ENCODE measurements at regions not wholly inside any gene's neighbourhood (a gene's known extent, or its start where the extent isn't known, plus 50 kb on each side); places are given as distances from the start of the nearest gene placed in this dataset.

- Mint-ChIP-seq H3K36me3 (peaks cover 3% of the 10 kb centered on the region), H3K27me3 (no peaks in the 10 kb centered on the region), H3K4me1 (no peaks in the 10 kb centered on the region), H3K4me3 (no peak overlapping the region), H3K27ac (no peak overlapping the region), H3K9me3 (peaks cover 11% of the 10 kb centered on the region)
- no peak for DNase-seq
Measured at GRCh38 chr6:164419099-164419498, 890.3 kb downstream of the C6orf118 start.

GRCh38 chr6:164418262-164418588 is 891.2 kb downstream of the C6orf118 start:
- DNase-seq: no peak
- Mint-ChIP-seq H3K27me3 (no peaks in the 10 kb centered on the region), H3K27ac (no peak overlapping the region), H3K9me3 (peaks cover 8% of the 10 kb centered on the region), H3K4me3 (no peak overlapping the region), H3K4me1 (no peaks in the 10 kb centered on the region), H3K36me3 (no peaks in the 10 kb centered on the region)

- Mint-ChIP-seq H3K27ac (no peak overlapping the region), H3K36me3 (no peaks in the 10 kb centered on the region), H3K27me3 (no peaks in the 10 kb centered on the region), H3K9me3 (peaks cover 8% of the 10 kb centered on the region), H3K4me3 (no peak overlapping the region), H3K4me1 (no peaks in the 10 kb centered on the region)
- no peak for DNase-seq
Measured at GRCh38 chr6:164417537-164418261, 891.7 kb downstream of the C6orf118 start.

GRCh38 chr6:164415832-164416563 is 893.4 kb downstream of the C6orf118 start:
- no peaks in the 10 kb centered on the region for H3K4me1 Mint-ChIP-seq
- DNase-seq: no peak
- no peak overlapping the region for H3K4me3 Mint-ChIP-seq
- no peaks in the 10 kb centered on the region for H3K27me3 Mint-ChIP-seq
- H3K9me3 Mint-ChIP-seq: peaks cover 4% of the 10 kb centered on the region
- no peaks in the 10 kb centered on the region for H3K36me3 Mint-ChIP-seq
- H3K27ac Mint-ChIP-seq: no peak overlapping the region

GRCh38 chr6:164414695-164415094 is 894.7 kb downstream of the C6orf118 start:
- Mint-ChIP-seq H3K27ac (no peak overlapping the region), H3K27me3 (no peaks in the 10 kb centered on the region), H3K4me1 (no peaks in the 10 kb centered on the region), H3K4me3 (no peak overlapping the region), H3K9me3 (no peaks in the 10 kb centered on the region), H3K36me3 (no peaks in the 10 kb centered on the region)
- DNase-seq: no peak

GRCh38 chr6:164412566-164412965 is 896.8 kb downstream of the C6orf118 start:
- Mint-ChIP-seq H3K9me3 (no peaks in the 10 kb centered on the region), H3K27me3 (no peaks in the 10 kb centered on the region), H3K4me3 (no peak overlapping the region), H3K27ac (no peak overlapping the region), H3K36me3 (no peaks in the 10 kb centered on the region), H3K4me1 (no peaks in the 10 kb centered on the region)
- DNase-seq: no peak

- Mint-ChIP-seq H3K36me3 (no peaks in the 10 kb centered on the region), H3K27ac (no peak overlapping the region), H3K4me1 (no peaks in the 10 kb centered on the region), H3K27me3 (no peaks in the 10 kb centered on the region), H3K4me3 (no peak overlapping the region), H3K9me3 (no peaks in the 10 kb centered on the region)
- DNase-seq: no peak
Measured at GRCh38 chr6:164410017-164410416, 899.4 kb downstream of the C6orf118 start.

GRCh38 chr6:164409309-164410009 is 899.9 kb downstream of the C6orf118 start:
- H3K9me3 Mint-ChIP-seq: no peaks in the 10 kb centered on the region
- no peaks in the 10 kb centered on the region for H3K27me3 Mint-ChIP-seq
- H3K27ac Mint-ChIP-seq: no peak overlapping the region
- H3K4me1 Mint-ChIP-seq: no peaks in the 10 kb centered on the region
- no peak overlapping the region for H3K4me3 Mint-ChIP-seq
- no peak for DNase-seq
- H3K36me3 Mint-ChIP-seq: no peaks in the 10 kb centered on the region

GRCh38 chr6:164408868-164409267 is 900.5 kb downstream of the C6orf118 start:
- no peak overlapping the region for H3K27ac Mint-ChIP-seq
- no peaks in the 10 kb centered on the region for H3K4me1 Mint-ChIP-seq
- no peak for DNase-seq
- H3K27me3 Mint-ChIP-seq: no peaks in the 10 kb centered on the region
- no peak overlapping the region for H3K4me3 Mint-ChIP-seq
- H3K36me3 Mint-ChIP-seq: no peaks in the 10 kb centered on the region
- no peaks in the 10 kb centered on the region for H3K9me3 Mint-ChIP-seq

GRCh38 chr6:164404812-164405488 is 904.5 kb downstream of the C6orf118 start:
- H3K4me3 Mint-ChIP-seq: no peak overlapping the region
- H3K4me1 Mint-ChIP-seq: no peaks in the 10 kb centered on the region
- H3K27me3 Mint-ChIP-seq: no peaks in the 10 kb centered on the region
- H3K9me3 Mint-ChIP-seq: no peaks in the 10 kb centered on the region
- no peak overlapping the region for H3K27ac Mint-ChIP-seq
- no peak for DNase-seq
- H3K36me3 Mint-ChIP-seq: no peaks in the 10 kb centered on the region

- no peaks in the 10 kb centered on the region for H3K27me3 Mint-ChIP-seq
- peaks cover 2% of the 10 kb centered on the region for H3K4me1 Mint-ChIP-seq
- no peaks in the 10 kb centered on the region for H3K36me3 Mint-ChIP-seq
- no peak for DNase-seq
- H3K27ac Mint-ChIP-seq: no peak overlapping the region
- peaks cover 1% of the 10 kb centered on the region for H3K9me3 Mint-ChIP-seq
- H3K4me3 Mint-ChIP-seq: no peak overlapping the region
Measured at GRCh38 chr6:164401871-164402270, 907.5 kb downstream of the C6orf118 start.

GRCh38 chr6:164398647-164399046 is 910.8 kb downstream of the C6orf118 start:
- no peaks in the 10 kb centered on the region for H3K36me3 Mint-ChIP-seq
- H3K4me3 Mint-ChIP-seq: no peak overlapping the region
- no peaks in the 10 kb centered on the region for H3K27me3 Mint-ChIP-seq
- peaks cover 2% of the 10 kb centered on the region for H3K4me1 Mint-ChIP-seq
- DNase-seq: no peak
- H3K27ac Mint-ChIP-seq: no peak overlapping the region
- H3K9me3 Mint-ChIP-seq: peaks cover 6% of the 10 kb centered on the region

GRCh38 chr6:164396071-164397047 is 913.0 kb downstream of the C6orf118 start:
- Mint-ChIP-seq H3K4me1 (peaks cover 2% of the 10 kb centered on the region), H3K36me3 (no peaks in the 10 kb centered on the region), H3K27ac (no peak overlapping the region), H3K27me3 (no peaks in the 10 kb centered on the region), H3K4me3 (no peak overlapping the region), H3K9me3 (peaks cover 6% of the 10 kb centered on the region)
- DNase-seq: no peak

GRCh38 chr6:164379795-164380194 is 929.6 kb downstream of the C6orf118 start:
- H3K4me1 Mint-ChIP-seq: no peaks in the 10 kb centered on the region
- H3K4me3 Mint-ChIP-seq: no peak overlapping the region
- H3K27me3 Mint-ChIP-seq: no peaks in the 10 kb centered on the region
- peaks cover 11% of the 10 kb centered on the region for H3K9me3 Mint-ChIP-seq
- H3K27ac Mint-ChIP-seq: no peak overlapping the region
- H3K36me3 Mint-ChIP-seq: no peaks in the 10 kb centered on the region
- DNase-seq: no peak

All from activated naive CD8-positive, alpha-beta T cell treated with anti-CD3 and anti-CD28 coated beads for 36 hours (primary cell).